A549 (cell line): ENCODE measurements at regions not wholly inside any gene's neighbourhood (a gene's known extent, or its start where the extent isn't known, plus 50 kb on each side); places are given as distances from the start of the nearest gene placed in this dataset.
A peak's percentile ranks its signal among the peaks of the same experiment; 100 is the strongest.

ENCODE experiments used
- ATAC-seq, 2 experiments: fragments of 200-7000 bp in 1 of 2; fragments of >200 bp in 1 of 2; cut with Nextera tagmentation in 1 of 2; cut with Tn5 transposase in 1 of 2; 3 replicates each; pipeline versions ENCODE4 v1.8.0 to v1.9.1; 2018 to 2020; ENCODE audit warnings: mild to moderate bottlenecking in 1 of 2, moderate library complexity in 1 of 2
- CTCF ChIA-PET: fragments of 300-600 bp; sonication (Branson Sonifier 250); formaldehyde crosslinking; extraction: SDS; loops from one replicate; lab custom pipeline; 2021; ENCODE audit warnings: antibody characterized with exemption, inconsistent platforms; lab: Yijun Ruan, JAX
- POLR2A ChIA-PET: fragments of 350-600 bp; formaldehyde crosslinking; extraction: SDS; loops from one replicate; lab custom pipeline; 2021; ENCODE audit warnings: antibody characterized with exemption, inconsistent platforms; lab: Yijun Ruan, JAX
- DNase-seq, 2 experiments: peaks; one replicate each; pipeline versions ENCODE4 v3.0.0 to v3.0.0-alpha.2; 2011 to 2016; ENCODE audit warnings: low read depth in 1 of 2, low spot score in 1 of 2
- FAIRE-seq: peaks from 2 replicates; lab custom pipeline; 2011; peaks lifted over from hg19 to GRCh38; lab: Jason Lieb, UNC
- H3K27ac ChIP-seq, 2 experiments: fragments of >200 bp; sonication (Bioruptor Twin); formaldehyde crosslinking; 3 replicates each; pipeline ENCODE4 v1.5.1; 2016 to 2017
- H3K4me1 ChIP-seq: fragments of >200 bp; sonication (Bioruptor Twin); formaldehyde crosslinking; 3 replicates; pipeline ENCODE4 v1.6.1; 2016
- H3K4me2 ChIP-seq: fragments of >200 bp; sonication (Bioruptor Twin); formaldehyde crosslinking; 3 replicates; pipeline ENCODE4 v1.6.1; 2016
- H3K4me3 ChIP-seq: fragments of >200 bp; sonication (Bioruptor Twin); formaldehyde crosslinking; 3 replicates; pipeline ENCODE4 v1.5.1; 2016
- H3K9me3 ChIP-seq: fragments of >200 bp; sonication (Bioruptor Twin); formaldehyde crosslinking; 3 replicates; pipeline ENCODE4 v1.6.1; 2016
- BCL3 ChIP-seq: fragments of >200 bp; sonication (Bioruptor Twin); formaldehyde crosslinking; IDR thresholded peaks from 3 replicates; pipeline ENCODE4 v1.6.1; 2016
- CBX2 ChIP-seq: fragments of 200-600 bp; sonication (generic); IDR thresholded peaks from 2 replicates; pipeline ENCODE4 v1.6.1; 2016; ENCODE audit warnings: low read depth, mild to moderate bottlenecking, borderline replicate concordance
- CBX8 ChIP-seq: fragments of 200-600 bp; sonication (generic); IDR thresholded peaks from 2 replicates; pipeline ENCODE4 v1.6.1; 2016
- CEBPB ChIP-seq, 2 experiments: fragments of >200 bp in 1 of 2; sonication (Bioruptor Twin) in 1 of 2; formaldehyde crosslinking in 1 of 2; IDR thresholded peaks; 2 replicates each; pipeline ENCODE4 v1.6.1; 2012 to 2016
- CHD2 ChIP-seq: fragments of 150-350 bp; IDR thresholded peaks from 2 replicates; pipeline ENCODE4 v1.6.1; 2014; ENCODE audit warnings: low read length; ENCODE audit not compliant: partially characterized antibody
- CHD4 ChIP-seq: fragments of 200-600 bp; sonication (generic); IDR thresholded peaks from 2 replicates; pipeline ENCODE4 v1.6.1; 2016; ENCODE audit warnings: antibody characterized with exemption, mild to moderate bottlenecking, borderline replicate concordance
- CTCF ChIP-seq: fragments of >200 bp; sonication (Bioruptor Twin); formaldehyde crosslinking; IDR thresholded peaks from 3 replicates; pipeline ENCODE4 v1.5.1; 2016
- ESRRA ChIP-seq: fragments of 150-350 bp; IDR thresholded peaks from 2 replicates; pipeline ENCODE4 v1.6.1; 2014; ENCODE audit warnings: mild to moderate bottlenecking, low read length, borderline replicate concordance
- FOSB ChIP-seq: fragments of 250-450 bp; sonication (Bioruptor Pico); IDR thresholded peaks from 2 replicates; pipeline ENCODE4 v1.5.0; 2020; ENCODE audit warnings: mild to moderate bottlenecking, moderate library complexity
- FOXS1 ChIP-seq: fragments of 250-450 bp; sonication (Bioruptor Pico); IDR thresholded peaks from 2 replicates; pipeline ENCODE4 v1.5.0; 2020; ENCODE audit warnings: mild to moderate bottlenecking, moderate library complexity
- GATA3 ChIP-seq: IDR thresholded peaks from 2 replicates; pipeline ENCODE4 v1.6.1; 2012; ENCODE audit warnings: borderline replicate concordance
- HDAC2 ChIP-seq: fragments of 200-600 bp; sonication (generic); IDR thresholded peaks from 2 replicates; pipeline ENCODE4 v1.6.1; 2016
- HEYL ChIP-seq: fragments of 250-450 bp; sonication (Bioruptor Pico); IDR thresholded peaks from 2 replicates; pipeline ENCODE4 v1.8.0; 2021; ENCODE audit warnings: mild to moderate bottlenecking, moderate library complexity
- KDM1A ChIP-seq: fragments of 200-600 bp; sonication (generic); IDR thresholded peaks from 2 replicates; pipeline ENCODE4 v1.6.1; 2016; ENCODE audit warnings: low read depth, mild to moderate bottlenecking
- MAFK ChIP-seq: fragments of 450-650 bp; IDR thresholded peaks from 2 replicates; pipeline ENCODE4 v1.6.1; 2014; ENCODE audit not compliant: partially characterized antibody
- MAZ ChIP-seq: fragments of 150-350 bp; IDR thresholded peaks from 2 replicates; pipeline ENCODE4 v1.6.1; 2014; ENCODE audit warnings: antibody characterized with exemption, low read depth, low read length, borderline replicate concordance
- NFE2L2 ChIP-seq: fragments of 150-350 bp; conservative IDR thresholded peaks from 2 replicates; pipeline ENCODE4 v1.6.1; 2014; ENCODE audit warnings: low read length
- NPAS2 ChIP-seq: fragments of 250-450 bp; sonication (Bioruptor Pico); IDR thresholded peaks from 2 replicates; pipeline ENCODE4 v1.8.0; 2022; ENCODE audit warnings: mild to moderate bottlenecking, moderate library complexity, borderline replicate concordance
- NR3C1 ChIP-seq: fragments of >200 bp; sonication (Bioruptor Twin); formaldehyde crosslinking; IDR thresholded peaks from 3 replicates; pipeline ENCODE4 v1.6.1; 2017
- POLR2A ChIP-seq: IDR thresholded peaks from 2 replicates; pipeline ENCODE4 v1.6.1; 2012; ENCODE audit warnings: mild to moderate bottlenecking, low read length
- POLR2AphosphoS2 ChIP-seq: conservative IDR thresholded peaks from 2 replicates; pipeline ENCODE4 v1.6.1; 2012; ENCODE audit warnings: low read length, improper control_type of control experiment, inconsistent platforms
- RAD21 ChIP-seq, 2 experiments: fragments of >200 bp in 1 of 2; sonication (Bioruptor Twin) in 1 of 2; formaldehyde crosslinking in 1 of 2; IDR thresholded peaks in 1 of 2; conservative IDR thresholded peaks in 1 of 2; 2 replicates in 1 of 2; 3 replicates in 1 of 2; pipeline ENCODE4 v1.6.1; 2012 to 2018; ENCODE audit warnings: inconsistent platforms in 1 of 2
- RARB ChIP-seq: fragments of 250-450 bp; sonication (Bioruptor Pico); IDR thresholded peaks from 2 replicates; pipeline ENCODE4 v1.8.0; 2021; ENCODE audit warnings: mild to moderate bottlenecking, moderate library complexity
- RCOR1 ChIP-seq: fragments of 150-350 bp; IDR thresholded peaks from 2 replicates; pipeline ENCODE4 v1.6.1; 2014; ENCODE audit warnings: antibody characterized with exemption, low read length, low read depth
- RNF2 ChIP-seq: fragments of 200-600 bp; sonication (generic); IDR thresholded peaks from 2 replicates; pipeline ENCODE4 v1.6.1; 2016; ENCODE audit warnings: low read depth, mild to moderate bottlenecking, antibody characterized with exemption, moderate library complexity, borderline replicate concordance
- SREBF2 ChIP-seq: fragments of 450-650 bp; IDR thresholded peaks from 2 replicates; pipeline ENCODE4 v1.6.1; 2014; ENCODE audit warnings: mild to moderate bottlenecking, moderate library complexity
- TFCP2L1 ChIP-seq: fragments of 250-450 bp; sonication (Bioruptor Pico); IDR thresholded peaks from 2 replicates; pipeline ENCODE4 v1.5.0; 2021; ENCODE audit warnings: mild to moderate bottlenecking
- TP53 ChIP-seq: fragments of 250-450 bp; sonication (Bioruptor Pico); IDR thresholded peaks from 2 replicates; pipeline ENCODE4 v1.5.0; 2021; ENCODE audit warnings: mild to moderate bottlenecking, moderate library complexity
- ZFP36 ChIP-seq: fragments of 450-650 bp; IDR thresholded peaks from 2 replicates; pipeline ENCODE4 v1.6.1; 2014; ENCODE audit warnings: borderline replicate concordance; ENCODE audit not compliant: partially characterized antibody
- ZNF302 ChIP-seq: fragments of 250-450 bp; sonication (Bioruptor Pico); IDR thresholded peaks from 2 replicates; pipeline ENCODE4 v1.9.0; 2021; ENCODE audit warnings: inconsistent platforms, mild to moderate bottlenecking, moderate library complexity
- WGBS: methylation state at CpG from one replicate; pipeline ENCODE4 v1.1.6; 2017; ENCODE audit errors: missing lambda C conversion rate; 5-methylcytosine and 5-hydroxymethylcytosine counted together
- TF ChIP-seq, protein P1 (sequence below): fragments of 150-350 bp; IDR thresholded peaks from 2 replicates; pipeline ENCODE4 v1.6.1; 2014; ENCODE audit warnings: low read depth, mild to moderate bottlenecking, low read length
- TF ChIP-seq, protein P2 (sequence below): IDR thresholded peaks from 2 replicates; pipeline ENCODE4 v1.6.1; 2012
- TF ChIP-seq, protein P3 (sequence below): fragments of 450-650 bp; IDR thresholded peaks from 2 replicates; pipeline ENCODE4 v1.6.1; 2014; ENCODE audit warnings: antibody characterized with exemption

DNA sequence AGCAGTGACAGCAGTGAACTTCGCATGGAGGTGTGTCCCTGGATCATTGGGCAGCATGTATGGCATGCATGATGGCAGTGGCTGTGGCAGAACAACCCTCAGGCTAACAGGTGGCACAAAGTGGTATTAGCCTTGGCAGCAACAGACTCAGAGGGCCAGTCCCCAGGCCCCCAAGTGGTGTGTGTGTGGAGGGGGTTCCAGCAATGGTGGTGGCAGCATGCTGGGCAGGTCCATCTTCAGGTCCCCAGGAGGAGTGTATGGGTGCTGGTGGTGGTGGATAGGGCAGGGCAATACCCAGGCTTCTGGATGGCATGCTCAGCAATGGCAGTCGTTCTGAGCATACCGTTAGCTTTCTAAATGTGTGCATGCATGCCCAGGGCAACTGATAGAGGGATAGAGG lies 923.7 kb downstream of the PDHA2 start:
- no peaks in the 10 kb centered on the region; the same call in 2 of the 3 replicates for H3K9me3 ChIP-seq
- 0 out of 2 replicates have a peak, but pooled peaks have one; percentile 1 for TF ChIP-seq POLR2A
- no peak for TF ChIP-seq CHD2
- H3K4me2 ChIP-seq, result no peak overlapping the region
- ATAC-seq, result no peak
- FAIRE-seq, result no peak
- H3K4me1 ChIP-seq, result no peaks in the 10 kb centered on the region
- no peak for DNase-seq
- H3K4me3 ChIP-seq, result no peak overlapping the region
- no CpG with 5 or more reads among the region's 3 CpGs for WGBS
- CTCF ChIA-PET, result no interaction called here
- H3K27ac ChIP-seq, result no peak overlapping the region
- POLR2A ChIA-PET, result no interaction called here

DNA sequence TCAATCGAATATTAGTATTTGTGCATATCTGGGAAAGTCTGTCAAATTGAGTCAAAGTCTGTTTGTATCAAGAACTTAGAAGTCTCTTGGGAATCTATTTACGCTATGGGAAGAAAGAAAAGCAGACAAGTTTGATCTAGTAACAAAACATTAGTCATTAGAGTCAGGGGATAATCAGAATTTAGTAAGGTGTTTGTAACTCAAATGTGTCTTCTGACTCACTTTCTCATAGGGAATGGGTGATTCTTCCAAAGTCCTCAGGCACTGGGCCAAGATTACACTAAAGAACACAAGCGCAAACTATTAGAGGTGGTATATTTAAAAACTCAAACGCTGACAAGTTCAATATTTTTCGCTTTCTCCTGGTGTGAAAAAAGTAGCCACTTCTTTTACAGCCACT lies 926.5 kb downstream of the PDHA2 start:
- no peak for FAIRE-seq
- DNase-seq, result no peak
- 44% methylated on average over 5 of the region's 5 CpGs for WGBS
- no peaks in the 10 kb centered on the region for H3K4me1 ChIP-seq
- CTCF ChIA-PET, result no interaction called here
- H3K9me3 ChIP-seq, result no peaks in the 10 kb centered on the region; the same call in 2 of the 3 replicates
- no peak for ATAC-seq
- H3K4me3 ChIP-seq, result no peak overlapping the region
- no peak overlapping the region for H3K27ac ChIP-seq
- no peak overlapping the region for H3K4me2 ChIP-seq
- POLR2A ChIA-PET, result no interaction called here
- TF ChIP-seq NFE2L2 (no peak), ZNF302 (no peak), NR3C1 (no peak), CBX8 (no peak), CEBPB (IDR thresholded peaks at IDR 0.05) (no peak), MAZ (no peak), ZFP36 (no peak), CHD4 (no peak), CTCF (no peak), RCOR1 (no peak), RAD21 (conservative IDR thresholded peaks at IDR 0.05 in 1 of 2, IDR thresholded peaks at IDR 0.05 in 1 of 2) (no peak), FOSB (CRISPR knock-in tag) (no peak), TFCP2L1 (no peak)
- TF ChIP-seq, protein P1, sequence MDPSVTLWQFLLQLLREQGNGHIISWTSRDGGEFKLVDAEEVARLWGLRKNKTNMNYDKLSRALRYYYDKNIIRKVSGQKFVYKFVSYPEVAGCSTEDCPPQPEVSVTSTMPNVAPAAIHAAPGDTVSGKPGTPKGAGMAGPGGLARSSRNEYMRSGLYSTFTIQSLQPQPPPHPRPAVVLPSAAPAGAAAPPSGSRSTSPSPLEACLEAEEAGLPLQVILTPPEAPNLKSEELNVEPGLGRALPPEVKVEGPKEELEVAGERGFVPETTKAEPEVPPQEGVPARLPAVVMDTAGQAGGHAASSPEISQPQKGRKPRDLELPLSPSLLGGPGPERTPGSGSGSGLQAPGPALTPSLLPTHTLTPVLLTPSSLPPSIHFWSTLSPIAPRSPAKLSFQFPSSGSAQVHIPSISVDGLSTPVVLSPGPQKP, result no peak
- TF ChIP-seq, protein P2, sequence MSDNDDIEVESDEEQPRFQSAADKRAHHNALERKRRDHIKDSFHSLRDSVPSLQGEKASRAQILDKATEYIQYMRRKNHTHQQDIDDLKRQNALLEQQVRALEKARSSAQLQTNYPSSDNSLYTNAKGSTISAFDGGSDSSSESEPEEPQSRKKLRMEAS, result no peak

DNA sequence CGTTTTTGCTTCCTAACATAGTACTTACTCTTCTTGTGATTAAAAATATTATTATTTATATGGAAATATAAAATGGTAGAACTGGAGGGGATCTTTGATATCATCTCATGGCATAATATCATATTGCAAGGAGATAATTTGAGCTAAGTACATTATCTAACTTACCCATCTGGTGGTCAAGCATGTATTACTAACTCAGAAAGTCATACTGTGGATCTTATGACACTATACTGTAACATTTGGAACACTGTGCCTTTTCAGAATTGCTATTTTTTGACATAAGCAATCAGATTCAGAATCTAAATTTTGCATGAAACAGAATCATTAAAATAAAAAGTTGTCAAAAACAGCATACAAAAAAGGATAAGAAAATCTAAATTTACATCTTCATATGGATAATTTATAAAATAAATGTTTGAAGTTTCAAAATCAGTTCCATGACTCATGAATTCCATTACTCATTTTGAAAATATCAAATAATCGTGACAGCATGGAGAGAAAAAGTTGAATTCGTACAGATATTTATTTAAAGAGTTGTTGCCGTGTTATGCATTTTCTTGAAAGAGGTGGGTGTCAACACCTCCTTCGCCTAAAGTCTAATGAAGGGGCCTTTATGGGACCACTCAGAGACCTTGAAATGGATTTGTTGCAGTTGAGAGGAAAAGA lies 928.1 kb downstream of the PDHA2 start:
- ChIA-PET CTCF (no interaction called here), POLR2A (no interaction called here)
- 20% methylated on average over 5 of the region's 5 CpGs for WGBS
- H3K4me3 ChIP-seq, result no peak overlapping the region
- H3K4me1 ChIP-seq, result no peaks in the 10 kb centered on the region
- FAIRE-seq, result no peak
- ATAC-seq, result no peak
- no peak for DNase-seq
- no peak overlapping the region for H3K4me2 ChIP-seq
- no peaks in the 10 kb centered on the region; the same call in 2 of the 3 replicates for H3K9me3 ChIP-seq
- no peak overlapping the region for H3K27ac ChIP-seq
- TF ChIP-seq RNF2, result no peak
- TF ChIP-seq HEYL, result no peak
- TF ChIP-seq GATA3, result no peak
- no peak for TF ChIP-seq FOXS1
- TF ChIP-seq CBX2, result no peak
- no peak for TF ChIP-seq TP53
- TF ChIP-seq NPAS2, result no peak
- no peak for TF ChIP-seq RARB (CRISPR knock-in tag)
- TF ChIP-seq BCL3, result no peak
- no peak for TF ChIP-seq HDAC2
- TF ChIP-seq SREBF2, result no peak
- no peak for TF ChIP-seq KDM1A
- TF ChIP-seq, protein P3, sequence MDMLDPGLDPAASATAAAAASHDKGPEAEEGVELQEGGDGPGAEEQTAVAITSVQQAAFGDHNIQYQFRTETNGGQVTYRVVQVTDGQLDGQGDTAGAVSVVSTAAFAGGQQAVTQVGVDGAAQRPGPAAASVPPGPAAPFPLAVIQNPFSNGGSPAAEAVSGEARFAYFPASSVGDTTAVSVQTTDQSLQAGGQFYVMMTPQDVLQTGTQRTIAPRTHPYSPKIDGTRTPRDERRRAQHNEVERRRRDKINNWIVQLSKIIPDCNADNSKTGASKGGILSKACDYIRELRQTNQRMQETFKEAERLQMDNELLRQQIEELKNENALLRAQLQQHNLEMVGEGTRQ, result no peak
- no peak for TF ChIP-seq ZFP36
- TF ChIP-seq POLR2AphosphoS2, result no peak
- no peak for TF ChIP-seq MAZ
- no peak for TF ChIP-seq POLR2A
- TF ChIP-seq ESRRA, result no peak
- TF ChIP-seq MAFK, result no peak
